GM12878 (cell line): ENCODE measurements at regions not wholly inside any gene's neighbourhood (a gene's known extent, or its start where the extent isn't known, plus 50 kb on each side); places are given as distances from the start of the nearest gene placed in this dataset.

Experiments used
- CHD4 ChIP-seq: fragments of 200-600 bp; sonication (generic); IDR thresholded peaks from 2 replicates; pipeline ENCODE4 v1.6.1; 2016; ENCODE audit warnings: mild to moderate bottlenecking
- CTCF ChIP-seq, 3 experiments: IDR thresholded peaks in 2 of 3; conservative IDR thresholded peaks in 1 of 3; 2 replicates each; pipeline ENCODE4 v1.5.1; 2011; ENCODE audit warnings: low read depth in 3 of 3, low read length in 3 of 3, mild to moderate bottlenecking in 3 of 3, control low read depth in 2 of 3, moderate library complexity in 2 of 3, inconsistent platforms in 1 of 3, mixed read lengths in 1 of 3; ENCODE audit not compliant: control insufficient read depth in 2 of 3, insufficient read depth in 1 of 3; ENCODE audit errors: extremely low read depth in 1 of 3
- GABPA ChIP-seq: IDR thresholded peaks from 2 replicates; pipeline ENCODE4 v1.6.1; 2014; ENCODE audit warnings: antibody characterized with exemption, low read depth, mild to moderate bottlenecking, inconsistent platforms
- NKRF ChIP-seq: fragments of 450-650 bp; conservative IDR thresholded peaks from 2 replicates; pipeline ENCODE4 v1.6.1; 2017; ENCODE audit warnings: mild to moderate bottlenecking, moderate library complexity
- PBX3 ChIP-seq: IDR thresholded peaks from 2 replicates; pipeline ENCODE4 v1.6.1; 2011; ENCODE audit warnings: mild to moderate bottlenecking, low read depth, low read length, moderate library complexity; ENCODE audit not compliant: insufficient replicate concordance
- POLR2A ChIP-seq: IDR thresholded peaks from 2 replicates; pipeline ENCODE4 v1.6.1; 2011; ENCODE audit warnings: low read depth, mild to moderate bottlenecking, low read length
- POLR2AphosphoS5 ChIP-seq: IDR thresholded peaks from 2 replicates; pipeline ENCODE4 v1.6.1; 2011; ENCODE audit warnings: mild to moderate bottlenecking, low read length, inconsistent platforms
- SPI1 ChIP-seq: IDR thresholded peaks from 2 replicates; pipeline ENCODE4 v1.6.1; 2011; ENCODE audit warnings: low read depth, mild to moderate bottlenecking, low read length, moderate library complexity, borderline replicate concordance; ENCODE audit not compliant: insufficient read depth
- TBL1XR1 ChIP-seq: IDR thresholded peaks from 2 replicates; pipeline ENCODE4 v1.6.1; 2012; ENCODE audit warnings: low read depth, low read length, improper control_type of control experiment
- ZNF687 ChIP-seq: fragments of 450-650 bp; IDR thresholded peaks from 2 replicates; pipeline ENCODE4 v1.6.1; 2017; ENCODE audit warnings: mild to moderate bottlenecking, moderate library complexity

GRCh38 chr12:81872400-81872799 is 113.2 kb upstream of the PPFIA2 start:
- TF ChIP-seq GABPA (no peak), POLR2A (no peak), NKRF (no peak), CTCF (IDR thresholded peaks at IDR 0.05 in 2 of 3, conservative IDR thresholded peaks at IDR 0.05 in 1 of 3; ENCODE audit: control insufficient read depth in 2 of 3, extremely low read depth in 1 of 3, insufficient read depth in 1 of 3, low read depth in 3 of 3, low read length in 3 of 3) (no peak), TBL1XR1 (no peak), CHD4 (no peak), ZNF687 (no peak), POLR2AphosphoS5 (no peak), SPI1 (no peak), PBX3 (no peak)
